Pancreas (tissue), 10 donors: ENCODE measurements at regions not wholly inside any gene's neighbourhood (a gene's known extent, or its start where the extent isn't known, plus 50 kb on each side); places are given as distances from the start of the nearest gene placed in this dataset.

ENCODE experiments used
- ATAC-seq, 4 donors: fragments of 200-7000 bp; cut with Tn5 transposase; one replicate each; pipeline versions ENCODE4 v1.8.0 to v1.9.1; 2020; ENCODE audit warnings: mild to moderate bottlenecking in 4 of 4, moderate library complexity in 4 of 4
- DNase-seq, 6 donors: peaks; one replicate each; pipeline ENCODE4 v3.0.0-alpha.2; 2020
- FAIRE-seq: peaks from 2 replicates; lab custom pipeline; 2012; peaks lifted over from hg19 to GRCh38; lab: Jason Lieb, UNC
- H3K27ac ChIP-seq, 4 donors: fragments of 200-600 bp; sonication (generic); 1 replicate in 3 of 4; 2 replicates in 1 of 4; pipeline versions ENCODE4 v1.5.0 to v1.8.0; 2020
- H3K27me3 ChIP-seq, 4 donors: fragments of 200-600 bp; one replicate each; pipeline ENCODE4 v1.8.0; 2021
- H3K36me3 ChIP-seq, 3 donors: fragments of 200-600 bp; sonication (generic) in 1 of 3; one replicate each; pipeline versions ENCODE4 v1.5.0 to v1.8.0; 2020 to 2021
- H3K4me1 ChIP-seq, 3 donors: fragments of 200-600 bp; one replicate each; pipeline ENCODE4 v1.8.0; 2021
- H3K4me3 ChIP-seq, 4 donors: fragments of 200-600 bp; sonication (generic) in 2 of 4; one replicate each; pipeline versions ENCODE4 v1.5.0 to v1.8.0; 2020 to 2021
- H3K9me3 ChIP-seq, 4 donors: fragments of 200-600 bp; one replicate each; pipeline ENCODE4 v1.8.0; 2021
- WGBS, 2 donors: extraction: QIAGEN DNeasy Blood & Tissue Kit; methylation state at CpG; one replicate each; pipeline ENCODE4 v1.1.7; 2013; 5-methylcytosine and 5-hydroxymethylcytosine counted together
- intact Hi-C, 3 donors: fragments of 100-400 bp; cut with DNase I; formaldehyde crosslinking; loops; one replicate each; pipeline versions ENCODE4 v1.11.1 to v1.14.2; 2022
- TF ChIP-seq, protein P1 (sequence below), 4 donors: fragments of 200-600 bp; sonication (generic) in 3 of 4; IDR thresholded peaks; one replicate each; pipeline versions ENCODE4 v1.5.0 to v1.8.0; 2021; ENCODE audit warnings: antibody characterized with exemption in 4 of 4
- donor health status: healthy with polysubstance abuse.
- donor health status: DM: no; HTN: no; CAD: no; lungs with moderate emphysema.
- donor health status: DM: no; HTN: no; CAD: no.
- donor health status: control.
- donor health status: control.
- donor health status: Bipolar disorder and iron deficiency.
- donor health status: DM: yes; HTN: yes; CAD: no.
- donor health status: DM: no; HTN: no; CAD: no.
- donor health status: DM: no; HTN: no; CAD: no.
- donor health status: DM: yes; HTN: yes; CAD: no.

DNA sequence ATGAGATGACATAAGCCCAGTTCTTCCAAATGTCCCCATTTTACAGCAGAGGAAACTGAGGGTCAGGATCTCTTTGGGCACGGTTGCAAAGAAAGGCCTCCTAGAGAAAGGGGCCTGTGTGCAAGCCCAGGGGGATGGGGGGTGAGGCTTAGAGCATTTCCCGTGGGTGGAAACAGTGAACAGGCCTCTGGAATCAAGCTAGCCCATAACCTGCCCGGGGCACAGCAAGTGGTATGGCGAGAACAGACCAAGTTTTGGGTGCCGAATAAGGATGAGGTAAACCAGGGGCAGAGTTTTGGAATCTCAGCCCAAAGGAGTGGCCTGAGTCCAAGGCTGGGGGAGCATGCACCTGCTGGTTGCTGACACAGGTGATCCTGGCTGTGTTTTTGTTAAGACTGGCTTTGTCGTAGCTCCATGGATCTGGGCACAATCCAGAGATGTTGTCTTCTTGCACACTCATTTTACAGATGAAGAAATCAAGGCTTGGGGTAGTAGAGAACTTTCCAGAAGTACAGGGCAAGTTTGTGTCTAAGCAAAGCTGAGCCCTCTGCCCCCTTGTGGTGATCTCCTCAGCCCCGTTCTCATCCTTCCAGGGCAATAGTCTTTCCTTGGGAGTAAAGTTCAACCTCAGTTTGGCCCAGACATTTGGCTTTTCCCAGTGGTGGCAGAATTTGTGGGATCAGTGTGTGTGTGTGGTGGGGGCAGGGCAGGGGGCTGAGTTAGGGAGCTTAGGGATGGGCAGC, 53.5 kb upstream of the MYEOV start:
- H3K27ac ChIP-seq, result no peak overlapping the region
- H3K4me3 ChIP-seq, result no peak overlapping the region
- FAIRE-seq (no peak), ATAC-seq (peak in 2 of 4 donors; percentile 32 to 66), DNase-seq (no peak)
- H3K27me3 ChIP-seq, result no peaks in the 10 kb centered on the region
- H3K36me3 ChIP-seq, result no peaks in the 10 kb centered on the region
- intact Hi-C loops, result no loop called here
- H3K9me3 ChIP-seq, result no peaks in the 10 kb centered on the region
- no peaks in the 10 kb centered on the region for H3K4me1 ChIP-seq
- WGBS, 2 donors, result 76 to 79% methylated on average over 7 of the region's 7 CpGs
- TF ChIP-seq, protein P1, sequence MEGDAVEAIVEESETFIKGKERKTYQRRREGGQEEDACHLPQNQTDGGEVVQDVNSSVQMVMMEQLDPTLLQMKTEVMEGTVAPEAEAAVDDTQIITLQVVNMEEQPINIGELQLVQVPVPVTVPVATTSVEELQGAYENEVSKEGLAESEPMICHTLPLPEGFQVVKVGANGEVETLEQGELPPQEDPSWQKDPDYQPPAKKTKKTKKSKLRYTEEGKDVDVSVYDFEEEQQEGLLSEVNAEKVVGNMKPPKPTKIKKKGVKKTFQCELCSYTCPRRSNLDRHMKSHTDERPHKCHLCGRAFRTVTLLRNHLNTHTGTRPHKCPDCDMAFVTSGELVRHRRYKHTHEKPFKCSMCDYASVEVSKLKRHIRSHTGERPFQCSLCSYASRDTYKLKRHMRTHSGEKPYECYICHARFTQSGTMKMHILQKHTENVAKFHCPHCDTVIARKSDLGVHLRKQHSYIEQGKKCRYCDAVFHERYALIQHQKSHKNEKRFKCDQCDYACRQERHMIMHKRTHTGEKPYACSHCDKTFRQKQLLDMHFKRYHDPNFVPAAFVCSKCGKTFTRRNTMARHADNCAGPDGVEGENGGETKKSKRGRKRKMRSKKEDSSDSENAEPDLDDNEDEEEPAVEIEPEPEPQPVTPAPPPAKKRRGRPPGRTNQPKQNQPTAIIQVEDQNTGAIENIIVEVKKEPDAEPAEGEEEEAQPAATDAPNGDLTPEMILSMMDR (IDR thresholded peaks at IDR 0.05), result no peak

DNA sequence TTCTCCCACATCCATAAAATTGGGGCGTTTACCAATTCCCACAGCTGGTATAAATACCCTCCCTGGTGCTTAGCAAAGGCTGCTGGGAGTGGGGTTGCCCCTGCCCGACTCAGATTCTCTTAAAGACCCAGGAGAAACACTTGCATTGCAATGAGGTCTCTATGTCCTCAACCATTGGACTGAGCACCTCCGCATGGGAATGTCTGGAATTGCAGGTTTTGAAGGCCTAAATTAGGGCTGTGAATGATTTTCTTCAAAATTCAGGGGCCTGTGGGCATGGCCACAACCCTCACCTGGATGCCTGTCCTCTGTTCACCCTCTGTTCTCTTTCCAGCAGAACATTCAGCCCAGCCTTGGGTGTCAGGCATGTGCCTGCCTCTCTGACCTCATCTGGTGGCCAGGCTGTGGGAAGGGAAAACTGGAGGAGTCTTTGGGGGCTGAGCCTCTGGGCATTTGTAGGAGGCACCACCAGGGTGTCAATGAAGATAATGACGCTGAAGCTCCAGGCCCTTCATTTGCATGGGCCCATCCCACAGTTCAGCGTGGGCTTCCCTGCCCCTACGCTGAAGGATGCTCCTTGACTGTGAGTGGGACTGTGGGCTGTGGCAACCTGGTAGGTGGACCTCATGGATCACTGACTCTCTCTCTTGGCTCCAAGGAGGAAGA, 52.7 kb upstream of the MYEOV start:
- TF ChIP-seq, protein P1 (IDR thresholded peaks at IDR 0.05), result no peak
- Histone ChIP-seq H3K9me3 (no peaks in the 10 kb centered on the region), H3K27me3 (no peaks in the 10 kb centered on the region), H3K27ac (no peak overlapping the region), H3K4me3 (no peak overlapping the region), H3K4me1 (no peaks in the 10 kb centered on the region), H3K36me3 (no peaks in the 10 kb centered on the region)
- intact Hi-C loops, result no loop called here
- no peak for FAIRE-seq
- ATAC-seq, result no peak
- DNase-seq, result no peak
- 93 to 98% methylated on average over 6 of the region's 6 CpGs for WGBS, 2 donors

DNA sequence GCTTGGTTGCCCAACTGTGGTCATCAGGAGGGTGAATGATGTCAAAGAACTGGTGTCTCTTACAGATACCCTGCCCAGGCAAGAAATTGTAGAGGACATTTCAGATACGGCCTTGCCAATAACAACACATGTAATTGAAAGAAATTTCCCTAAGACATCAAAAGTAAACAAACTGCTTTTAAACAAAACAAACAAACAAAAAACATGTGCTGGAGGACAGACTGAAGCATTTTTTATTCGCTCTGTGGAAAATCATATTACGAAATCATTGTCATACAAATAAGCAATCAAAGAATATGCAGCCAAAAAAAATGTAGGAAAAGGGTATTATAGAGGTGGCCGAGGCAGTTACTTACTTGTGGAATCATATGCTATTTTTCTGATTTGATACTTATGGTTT, 52.1 kb upstream of the MYEOV start:
- no peak overlapping the region for H3K27ac ChIP-seq

DNA sequence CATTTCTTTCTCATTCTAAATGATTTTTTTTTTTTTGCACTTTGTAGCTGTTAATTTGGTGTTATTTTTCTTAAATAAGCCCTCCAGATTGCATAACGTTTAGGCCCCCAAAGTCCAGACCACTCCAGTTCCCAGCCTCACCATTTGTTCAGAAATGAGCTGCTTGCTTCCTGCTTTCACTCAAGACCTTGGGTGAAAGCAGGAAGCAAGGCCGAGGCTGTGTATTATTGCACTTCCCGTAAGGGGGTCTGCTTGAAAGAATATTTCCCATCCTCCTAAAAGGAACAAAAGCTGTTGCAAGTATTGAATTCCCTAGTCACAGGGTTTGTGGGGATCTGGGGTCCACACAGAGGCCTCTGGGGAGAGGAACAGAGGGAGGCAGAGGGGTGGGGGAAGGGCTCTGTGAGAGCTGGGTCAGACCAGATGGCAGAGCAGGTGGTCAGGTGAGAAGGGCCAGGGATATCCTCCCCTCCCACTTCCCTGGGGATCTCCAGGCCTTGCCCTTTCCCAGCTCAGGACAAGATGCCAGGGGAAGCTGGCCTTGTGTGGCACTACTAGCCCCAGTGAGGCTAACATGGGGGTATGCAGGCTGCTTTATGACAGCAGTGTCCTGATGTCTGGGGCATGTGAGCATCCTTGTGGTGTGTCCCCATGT, 51.6 kb upstream of the MYEOV start:
- Histone ChIP-seq H3K9me3 (no peaks in the 10 kb centered on the region), H3K36me3 (no peaks in the 10 kb centered on the region), H3K4me3 (no peak overlapping the region), H3K4me1 (no peaks in the 10 kb centered on the region), H3K27me3 (no peaks in the 10 kb centered on the region), H3K27ac (no peak overlapping the region)
- no peak for DNase-seq
- FAIRE-seq, result no peak
- no peak for ATAC-seq
- 71 to 74% methylated on average over 3 of the region's 3 CpGs for WGBS, 2 donors
- intact Hi-C loops, result no loop called here
- TF ChIP-seq, protein P1 (IDR thresholded peaks at IDR 0.05), result no peak

More for the DNA sequence above, 52.1 kb upstream of the MYEOV start:
- no peaks in the 10 kb centered on the region for H3K9me3 ChIP-seq
- H3K36me3 ChIP-seq, result no peaks in the 10 kb centered on the region
- H3K27me3 ChIP-seq, result no peaks in the 10 kb centered on the region
- no peak overlapping the region for H3K4me3 ChIP-seq
- WGBS, 2 donors, result 89 to 91% methylated on average over 4 of the region's 4 CpGs
- TF ChIP-seq, protein P1 (IDR thresholded peaks at IDR 0.05), result no peak
- FAIRE-seq (no peak), ATAC-seq (no peak), DNase-seq (no peak)
- H3K4me1 ChIP-seq, result no peaks in the 10 kb centered on the region
- intact Hi-C loops, result no loop called here
